NCI-H2227 (cell line): ENCODE measurements at regions not wholly inside any gene's neighbourhood (a gene's known extent, or its start where the extent isn't known, plus 50 kb on each side); places are given as distances from the start of the nearest gene placed in this dataset.

Experiments
- DNase-seq: peaks from one replicate; lab custom pipeline; 2025; ENCODE audit not compliant: unreplicated experiment; lab: John Stamatoyannopoulos, UW

DNA sequence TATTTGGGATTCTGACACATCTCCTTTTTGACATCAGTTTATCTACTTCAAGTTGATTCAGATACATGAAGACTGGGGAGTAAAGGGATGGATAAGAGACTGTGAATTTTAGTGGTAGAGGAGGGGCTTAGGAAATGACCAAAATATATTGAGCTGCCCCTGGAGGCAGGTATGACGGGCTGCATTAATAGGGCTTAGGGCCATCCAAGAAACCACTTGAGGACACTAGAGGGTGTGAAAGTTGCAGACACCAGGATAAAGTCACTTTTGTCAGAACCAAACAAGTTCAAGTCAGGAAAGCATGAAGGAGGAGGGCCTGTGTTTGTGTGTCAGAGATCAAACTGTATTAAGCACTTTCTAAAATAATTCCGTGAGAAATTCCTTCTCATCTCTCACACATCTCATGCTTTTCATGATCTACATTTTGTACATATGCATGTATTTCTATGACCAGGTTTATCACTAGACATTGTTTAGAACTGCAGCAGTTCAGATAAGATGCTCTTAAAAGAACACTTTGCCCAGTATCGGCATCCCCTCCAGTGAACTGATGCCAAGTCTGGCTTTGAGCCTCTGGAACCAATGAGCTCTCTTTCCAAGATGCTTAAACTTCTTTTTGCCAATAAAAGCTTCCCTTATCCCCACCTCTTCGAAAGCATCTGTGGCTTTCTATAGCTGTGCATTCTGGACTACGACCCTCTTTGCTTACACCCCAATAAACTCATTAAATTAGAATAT lies 136.9 kb downstream of the SLC38A1 start:
- no peak for DNase-seq

GRCh38 chr12:46127656-46128055 lies 137.3 kb upstream of the SCAF11 start:
- no peak for DNase-seq

- DNase-seq, result no peak
Measured at GRCh38 chr12:46126050-46126727, 135.8 kb upstream of the SCAF11 start.

GRCh38 chr12:46124848-46125619 lies 134.7 kb upstream of the SCAF11 start:
- DNase-seq, result peak; percentile 65

- no peak for DNase-seq
Measured at GRCh38 chr12:46124132-46124847, 133.9 kb upstream of the SCAF11 start.

GRCh38 chr12:46112364-46112763 lies 122.0 kb upstream of the SCAF11 start:
- DNase-seq, result no peak

DNA sequence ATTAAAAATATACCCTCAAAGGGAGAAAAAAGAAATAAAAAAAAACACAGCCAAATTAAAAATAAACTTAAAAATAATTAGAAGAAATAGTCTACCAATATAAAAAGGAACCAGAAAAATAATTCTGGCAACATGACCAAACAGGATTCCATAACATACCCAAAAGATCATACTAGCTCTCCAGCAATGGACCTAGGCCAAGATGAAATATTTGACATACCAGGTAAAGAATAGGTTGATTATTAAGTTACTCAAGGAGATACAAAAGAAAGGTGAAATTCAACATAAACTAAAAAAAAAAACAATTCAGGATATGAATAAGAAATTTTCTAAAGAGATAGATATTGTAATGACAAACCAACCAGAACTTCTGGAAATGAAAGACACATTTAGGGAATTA lies 121.3 kb upstream of the SCAF11 start:
- no peak for DNase-seq

- no peak for DNase-seq
Measured at GRCh38 chr12:46110928-46111699, 120.7 kb upstream of the SCAF11 start.

DNA sequence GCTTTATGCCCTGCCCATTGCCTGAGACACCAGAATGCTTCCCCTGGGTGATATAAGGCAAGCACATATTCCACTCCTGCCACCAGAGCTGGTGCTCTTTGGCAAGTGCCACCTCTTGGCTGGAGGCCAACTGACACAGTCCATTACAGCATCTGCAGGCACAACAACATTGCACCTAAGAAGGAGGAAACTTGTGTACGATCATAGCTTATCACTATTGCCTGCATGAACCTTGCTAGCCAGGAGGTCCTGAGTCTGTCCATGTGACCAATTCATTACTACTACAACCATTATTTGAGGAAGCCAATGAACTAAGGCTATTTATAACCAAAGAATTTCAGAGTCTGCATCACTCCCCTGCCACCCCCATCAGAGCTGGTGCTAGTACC lies 119.8 kb upstream of the SCAF11 start:
- no peak for DNase-seq

- no peak for DNase-seq
Measured at GRCh38 chr12:46109343-46110222, 119.2 kb upstream of the SCAF11 start.

- DNase-seq, result no peak
Measured at GRCh38 chr12:46108721-46109120, 118.3 kb upstream of the SCAF11 start.

DNA sequence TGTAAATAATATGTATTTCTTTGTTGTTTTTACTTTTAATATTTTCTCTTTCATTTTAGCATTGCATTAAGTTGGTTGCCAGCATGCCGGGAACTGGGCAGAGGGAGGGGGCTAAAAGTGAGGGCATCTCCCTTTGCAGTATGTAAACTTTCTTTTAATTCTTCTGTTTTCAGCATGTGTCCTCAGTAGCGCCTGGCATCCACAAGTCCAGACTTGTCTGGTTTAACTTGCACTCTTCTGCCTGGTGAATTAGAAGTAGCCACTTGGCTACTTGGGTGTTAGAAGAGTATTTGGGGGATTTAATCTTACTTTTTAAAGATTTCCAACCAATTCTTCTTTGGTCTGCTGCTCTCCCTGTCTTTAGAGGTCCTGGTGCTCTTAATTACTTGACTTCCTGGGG lies 117.2 kb upstream of the SCAF11 start:
- DNase-seq, result no peak

GRCh38 chr12:46105735-46106134 lies 115.4 kb upstream of the SCAF11 start:
- DNase-seq, result no peak

- no peak for DNase-seq
Measured at GRCh38 chr12:46103559-46104383, 113.4 kb upstream of the SCAF11 start.

DNA sequence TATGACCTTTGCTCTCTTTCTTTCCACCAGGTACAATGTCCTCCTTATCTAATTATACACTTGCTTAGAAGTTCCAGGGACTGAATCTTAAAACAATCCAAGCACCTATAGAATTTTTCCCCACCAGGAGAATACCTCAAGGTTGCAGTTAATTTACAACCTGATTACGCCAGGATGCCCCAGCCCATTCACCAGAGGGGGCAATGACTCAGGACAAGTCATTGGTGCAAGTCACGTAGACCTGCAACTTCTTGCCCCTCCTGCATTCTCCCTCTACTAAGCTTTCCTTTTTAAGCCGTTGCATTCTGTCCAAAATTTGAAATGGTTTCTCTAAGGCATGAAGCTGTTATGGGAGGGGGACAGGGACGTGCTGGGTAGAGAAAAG lies 111.1 kb upstream of the SCAF11 start:
- DNase-seq, result no peak

DNA sequence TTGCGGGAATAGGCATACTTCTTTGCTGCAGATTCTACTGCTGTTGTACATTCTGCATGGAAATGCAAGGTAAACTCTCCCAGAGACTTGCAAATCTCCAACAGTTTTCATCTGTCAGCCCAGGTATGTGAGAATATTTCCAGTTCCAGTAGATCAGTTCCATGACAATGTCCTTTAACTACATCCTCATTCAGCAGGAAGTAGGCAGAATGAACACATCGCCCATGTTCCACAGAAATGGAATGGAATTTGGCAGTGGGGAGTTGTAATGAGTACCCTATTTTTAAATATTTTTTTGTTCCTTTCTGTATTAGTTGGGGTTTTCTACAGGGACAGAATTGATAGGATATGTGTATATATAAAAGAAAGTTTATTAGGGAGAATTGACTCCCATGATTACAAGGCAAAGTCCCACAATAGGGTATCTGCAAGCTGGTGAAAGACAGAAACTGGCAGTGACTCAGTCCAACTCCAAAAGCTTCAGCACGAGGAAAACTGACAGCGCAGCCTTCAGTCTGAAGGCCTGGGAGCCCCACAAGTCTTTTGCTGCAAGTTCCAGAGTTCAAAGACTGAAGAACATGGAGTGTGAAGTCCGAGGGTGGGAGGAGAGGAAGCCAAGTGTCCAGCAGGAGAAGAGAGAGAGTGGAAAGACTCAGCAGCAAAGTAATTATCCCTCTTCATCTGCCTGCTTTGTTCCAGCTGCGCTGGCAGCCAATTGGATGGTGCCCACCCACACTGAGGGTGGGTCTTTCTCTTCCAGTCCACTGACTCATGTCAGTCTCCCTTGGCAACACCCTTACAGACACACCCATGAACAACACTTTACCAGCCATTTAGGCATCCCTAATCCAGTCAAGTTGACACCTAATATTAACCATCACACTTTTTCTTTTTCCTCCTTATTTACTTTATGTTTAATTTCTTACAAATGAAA lies 110.4 kb upstream of the SCAF11 start:
- DNase-seq, result peak; percentile 1

GRCh38 chr12:46089414-46090162 lies 99.2 kb upstream of the SCAF11 start:
- DNase-seq, result no peak
